Renal pelvis (tissue), 1 donor: ENCODE measurements at regions not wholly inside any gene's neighbourhood (a gene's known extent, or its start where the extent isn't known, plus 50 kb on each side); places are given as distances from the start of the nearest gene placed in this dataset.
A peak's percentile ranks its signal among the peaks of the same experiment; 100 is the strongest.

Experiments
- DNase-seq: peaks from one replicate; pipeline ENCODE4 v3.0.0-alpha.2; 2013

DNA sequence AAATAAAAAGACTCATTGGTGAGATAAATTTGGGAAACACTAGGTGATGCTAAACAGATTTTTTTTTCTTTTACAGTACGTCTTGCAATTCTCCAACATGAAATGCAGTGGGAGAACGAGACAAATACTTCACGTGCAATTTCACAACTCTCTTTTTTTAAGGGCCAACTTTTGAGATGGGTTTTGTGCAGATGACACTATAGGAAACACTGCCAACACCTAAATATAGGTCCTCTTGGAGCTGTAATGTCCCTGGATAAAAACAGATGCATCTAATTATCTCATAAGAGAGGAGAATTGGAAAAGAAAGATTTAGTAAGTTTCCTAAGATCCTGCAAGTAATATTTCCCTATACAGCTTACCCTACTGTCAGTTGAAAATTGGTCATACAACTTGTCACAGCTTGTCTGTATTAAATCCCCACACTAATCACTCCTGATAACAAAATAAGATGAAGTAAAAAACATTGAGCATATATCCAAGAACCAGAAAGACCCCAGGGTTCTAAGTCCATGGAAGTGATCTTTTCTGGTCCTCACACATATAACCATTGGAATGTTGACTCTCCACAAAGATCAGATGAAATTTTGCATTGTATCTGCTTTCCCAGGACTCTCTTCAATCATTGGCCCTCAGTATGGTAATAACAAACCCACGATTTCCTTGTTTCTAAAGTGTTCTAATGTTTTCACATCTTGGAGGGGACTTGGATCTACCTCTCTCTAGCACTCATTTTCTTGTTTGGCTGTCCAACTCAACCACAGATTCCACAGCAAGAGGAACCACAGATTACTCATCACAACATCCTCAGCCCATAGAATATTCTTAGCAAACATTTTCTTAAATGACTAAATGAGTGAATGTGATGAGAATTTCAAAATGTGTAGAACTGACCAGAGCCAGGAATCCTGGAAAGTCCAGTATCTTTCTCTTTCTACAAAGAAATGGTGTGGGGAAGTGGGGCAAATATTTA, 769.4 kb upstream of the USP15 start:
- DNase-seq: no peak

DNA sequence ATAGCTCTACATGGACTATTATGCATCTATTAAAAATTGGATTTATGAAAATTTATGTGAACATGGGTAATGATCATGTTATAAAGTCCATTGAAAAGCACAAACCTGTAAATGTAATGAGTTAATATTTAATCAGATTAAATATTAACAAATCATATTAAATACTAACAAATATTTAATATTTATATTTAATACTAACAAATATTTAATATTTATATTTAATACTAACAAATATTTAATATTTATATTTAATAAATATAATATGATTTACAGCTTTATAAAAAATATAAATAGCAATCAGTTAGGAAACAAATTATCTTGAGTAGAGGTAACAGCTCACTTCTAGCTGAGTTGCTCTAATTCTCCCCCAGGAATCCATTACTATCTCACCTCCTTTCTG, 758.0 kb upstream of the USP15 start:
- no peak for DNase-seq

- peak; percentile 29 for DNase-seq
Measured at GRCh38 chr12:61504396-61505080, 755.7 kb upstream of the USP15 start.

DNA sequence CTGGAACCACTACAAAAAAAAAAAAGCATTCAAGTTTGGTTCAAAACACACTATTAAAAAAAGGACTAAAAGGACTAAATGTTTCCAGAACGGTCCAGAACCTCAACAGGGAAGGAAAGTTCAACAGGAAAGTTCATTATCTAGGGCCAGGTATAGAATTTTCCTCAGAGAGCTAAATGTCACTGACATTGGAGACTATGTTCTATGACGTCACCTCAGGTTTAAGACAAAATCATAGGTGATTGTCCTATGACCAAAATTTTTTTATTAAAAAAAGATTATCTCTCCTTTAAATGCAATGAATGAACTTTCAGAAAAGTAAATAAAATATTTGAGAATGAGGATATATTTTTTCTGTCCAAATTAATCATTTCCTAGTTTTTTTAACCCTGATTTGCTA, 746.7 kb upstream of the USP15 start:
- no peak for DNase-seq

DNA sequence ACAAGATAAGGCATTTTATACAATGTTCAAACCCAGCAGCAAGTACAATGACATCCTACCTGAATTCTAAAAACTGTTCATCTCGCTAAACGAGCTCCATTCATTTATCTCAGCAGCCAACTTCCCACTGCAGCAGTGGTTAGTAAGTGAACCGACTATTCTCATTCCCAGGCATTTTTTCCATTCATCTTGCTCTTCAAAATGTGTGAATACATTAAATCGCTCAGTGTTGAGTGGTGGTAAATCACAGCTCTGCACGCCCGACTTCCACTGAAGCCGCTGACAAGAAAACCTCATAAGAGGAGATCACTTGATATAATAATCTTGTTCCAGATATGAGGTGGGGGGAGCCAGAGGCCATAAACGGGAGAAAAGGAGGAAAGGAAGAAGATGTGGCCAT, 746.2 kb upstream of the USP15 start:
- DNase-seq: no peak

DNA sequence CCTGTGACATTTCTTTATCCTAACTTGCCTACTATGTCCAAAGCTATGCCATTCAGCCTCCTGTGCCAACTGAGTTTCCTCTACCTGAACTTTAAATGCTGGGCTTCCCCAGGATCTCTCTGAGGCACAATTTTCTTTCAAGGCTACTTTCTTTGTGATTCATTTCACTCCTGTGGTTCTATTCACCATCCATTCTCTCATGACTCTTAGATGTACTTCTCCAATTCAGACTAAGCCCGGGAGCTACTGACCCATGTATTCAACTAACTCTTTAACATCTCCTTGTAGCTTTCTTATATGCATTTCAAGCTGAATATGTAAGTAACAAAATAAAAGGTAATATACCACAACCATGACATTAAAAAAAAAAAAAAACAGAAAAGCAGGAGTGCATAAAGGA, 738.9 kb upstream of the USP15 start:
- no peak for DNase-seq

- DNase-seq: no peak
Measured at GRCh38 chr12:61523276-61523992, 736.8 kb upstream of the USP15 start.

- no peak for DNase-seq
Measured at GRCh38 chr12:61524851-61525250, 735.4 kb upstream of the USP15 start.

- no peak for DNase-seq
Measured at GRCh38 chr12:61525331-61525730, 734.9 kb upstream of the USP15 start.

DNA sequence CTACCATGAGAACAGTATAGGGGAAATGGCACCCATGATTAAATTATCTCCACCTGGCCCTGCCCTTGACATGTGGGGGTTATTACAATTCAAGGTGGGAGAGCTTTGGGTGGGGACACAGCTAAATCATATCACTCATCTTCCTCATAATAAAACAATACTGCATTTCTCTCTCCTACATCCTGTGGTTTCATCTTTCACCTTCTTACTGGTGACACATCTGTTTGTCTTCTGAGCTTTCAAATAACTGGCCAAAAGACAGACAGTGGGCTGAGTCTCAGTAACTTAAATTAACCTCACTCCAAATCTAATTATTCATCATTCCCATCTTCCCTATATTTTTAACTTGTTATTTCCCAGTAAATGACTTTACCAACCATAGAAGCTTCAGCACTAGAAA, 729.7 kb upstream of the USP15 start:
- DNase-seq: no peak

DNA sequence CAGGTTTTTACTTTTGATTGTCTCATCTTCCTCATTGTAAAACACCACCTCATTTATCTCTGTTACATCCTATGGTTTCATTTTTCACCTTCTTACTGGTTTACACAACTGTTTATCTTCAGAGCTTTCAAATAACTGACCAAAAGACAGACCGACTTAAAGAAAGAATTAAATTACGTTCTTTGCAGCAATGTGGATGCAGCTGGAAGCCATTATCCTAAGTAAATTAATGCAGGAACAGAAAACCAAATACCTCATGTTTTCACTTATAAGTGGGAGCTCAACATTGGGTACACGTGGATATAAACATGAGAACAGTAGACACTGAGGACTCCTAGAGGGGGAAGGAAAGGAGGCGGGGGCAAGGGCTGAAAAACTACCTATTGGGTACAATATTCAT, 729.0 kb upstream of the USP15 start:
- DNase-seq: no peak

DNA sequence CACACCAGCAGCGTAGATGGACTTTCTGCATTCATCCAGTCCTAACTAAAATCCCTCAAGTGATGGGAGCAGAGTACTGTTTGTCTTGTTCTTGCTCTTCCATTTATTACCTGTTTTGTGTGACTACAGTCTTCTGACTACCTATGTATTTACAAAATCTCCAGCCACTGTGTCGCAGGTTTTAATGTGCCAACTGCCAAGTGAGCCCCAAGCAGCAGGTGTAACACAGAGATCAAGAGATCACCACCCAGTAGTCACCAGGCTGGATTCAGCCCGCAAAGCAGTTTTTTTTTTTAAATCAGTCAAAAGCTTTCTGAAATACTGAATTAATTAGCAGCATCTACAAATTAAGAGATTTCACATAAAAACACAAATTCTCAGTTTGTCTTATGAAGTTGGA, 724.1 kb upstream of the USP15 start:
- no peak for DNase-seq

- no peak for DNase-seq
Measured at GRCh38 chr12:61536525-61536924, 723.7 kb upstream of the USP15 start.

GRCh38 chr12:61538951-61539350, 721.3 kb upstream of the USP15 start:
- DNase-seq: no peak

GRCh38 chr12:61542551-61542950, 717.7 kb upstream of the USP15 start:
- DNase-seq: no peak

DNA sequence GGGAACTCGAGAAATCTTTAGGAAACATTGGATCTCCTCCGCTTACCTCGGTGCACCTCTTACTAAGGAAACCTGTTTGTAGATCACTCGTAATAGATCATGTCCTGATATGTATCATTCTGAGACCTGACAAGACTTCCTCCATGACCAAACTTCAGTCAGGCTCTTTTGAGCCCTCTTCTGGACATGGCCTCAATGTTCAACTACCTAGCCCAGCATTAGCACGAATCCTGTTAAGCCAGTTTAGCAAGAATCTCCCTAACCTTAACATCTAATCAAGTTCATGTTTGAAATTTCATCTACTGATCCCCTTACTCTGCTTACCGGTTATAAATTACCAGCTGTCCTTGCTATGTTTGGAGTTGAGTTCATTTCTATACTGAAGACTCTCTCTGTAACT, 713.9 kb upstream of the USP15 start:
- no peak for DNase-seq

DNA sequence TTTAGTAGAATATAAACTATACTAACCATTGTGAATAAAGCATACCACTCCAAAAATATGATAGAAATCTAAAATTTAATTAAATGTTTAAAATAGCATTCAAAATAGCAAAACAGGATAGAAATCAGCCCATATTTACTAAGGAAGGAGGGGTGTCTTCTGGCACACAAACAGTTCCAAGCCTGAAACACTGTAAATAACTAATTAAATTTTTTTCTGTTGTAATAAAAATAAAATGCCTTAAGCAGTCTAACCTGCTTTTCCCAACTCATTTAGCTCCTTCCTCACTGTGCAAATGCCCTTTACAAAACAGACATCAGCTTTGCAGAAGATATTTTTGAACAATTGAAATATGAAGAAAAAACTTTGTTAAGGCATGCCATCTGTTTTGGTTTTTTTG, 707.1 kb upstream of the USP15 start:
- DNase-seq: no peak

- no peak for DNase-seq
Measured at GRCh38 chr12:61554268-61555008, 705.8 kb upstream of the USP15 start.

DNA sequence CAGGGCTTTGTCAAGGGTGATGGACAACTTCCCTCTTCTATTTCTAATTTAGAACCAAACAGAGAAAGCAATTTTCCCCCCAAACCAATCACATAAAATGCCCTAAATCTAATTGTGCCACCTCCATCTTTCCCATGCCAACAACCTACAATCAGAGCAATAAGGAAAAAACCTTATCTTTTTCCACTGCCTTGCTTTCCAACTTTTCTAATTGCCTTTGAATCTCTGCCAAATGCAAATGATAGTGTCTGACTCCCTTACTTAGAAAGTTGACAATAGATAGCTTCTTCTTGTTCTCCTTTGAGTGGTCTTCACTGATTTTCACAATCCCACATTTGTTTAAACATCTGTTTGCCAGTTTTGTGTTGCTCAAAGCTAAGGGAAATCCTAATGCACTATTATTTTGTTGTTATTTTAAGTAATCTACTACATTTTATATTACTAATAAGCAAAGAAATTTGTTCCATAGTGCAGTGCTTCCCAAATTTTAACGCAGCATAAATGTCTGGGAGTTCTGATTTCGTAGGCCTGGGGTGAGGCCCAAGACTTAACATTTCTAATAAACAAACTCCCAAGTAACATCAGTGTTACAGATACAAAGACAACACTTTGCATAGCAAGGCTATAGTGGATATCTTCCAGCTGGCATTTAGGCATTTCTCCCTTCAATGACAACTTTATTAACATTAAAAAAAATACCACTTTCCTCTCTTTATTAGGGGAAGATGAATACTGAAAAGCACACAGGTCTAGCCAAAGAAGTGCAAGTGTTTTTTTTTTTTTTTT, 696.3 kb upstream of the USP15 start:
- DNase-seq: peak; percentile 11

DNA sequence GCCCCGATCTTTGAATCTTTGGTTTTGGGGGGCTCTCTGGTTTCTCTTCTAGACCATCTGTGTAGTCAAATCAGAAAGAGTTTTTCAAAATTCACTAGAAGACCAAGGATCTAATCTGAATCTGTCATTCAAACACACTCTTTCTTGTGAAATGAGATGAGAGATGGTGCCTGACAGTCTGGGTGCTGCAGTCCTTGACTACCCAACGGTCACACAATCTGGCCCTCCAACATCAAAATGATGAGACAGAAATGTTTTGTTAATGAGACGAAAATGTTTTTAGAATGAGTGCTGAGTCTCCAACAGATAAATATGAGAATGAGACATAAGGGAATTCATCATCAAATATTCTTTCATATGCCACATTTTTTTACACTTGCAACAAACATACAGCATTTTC, 695.7 kb upstream of the USP15 start:
- no peak for DNase-seq

GRCh38 chr12:61566183-61566582, 694.0 kb upstream of the USP15 start:
- no peak for DNase-seq
